ENCODE measurements at regions not wholly inside any gene's neighbourhood (a gene's known extent, or its start where the extent isn't known, plus 50 kb on each side); places are given as distances from the start of the nearest gene placed in this dataset.

DNA sequence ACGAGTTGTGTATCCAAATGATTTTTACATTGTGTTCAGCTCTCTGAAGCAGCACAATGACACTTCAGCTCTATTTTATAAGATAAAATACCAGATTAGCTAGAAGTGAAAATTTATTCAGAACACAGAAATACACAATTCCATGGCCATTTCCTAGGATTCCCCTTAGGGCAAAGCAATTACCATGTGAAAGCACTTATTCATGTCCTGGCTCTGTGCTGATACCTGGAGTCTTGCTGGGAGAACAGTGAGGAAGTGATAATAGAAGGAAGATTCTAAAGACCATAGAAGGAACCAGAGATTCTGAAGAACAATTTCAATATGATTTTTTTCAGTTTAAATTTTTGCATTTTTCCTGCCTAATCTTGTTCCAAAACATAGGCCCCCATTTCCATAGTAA lies 657.4 kb upstream of the ZWINT start:
- Histone ChIP-seq H3K36me3 (ENCODE audit: insufficient read depth, low read length) (no peaks in the 10 kb centered on the region), H3K9me2 (replicated peaks; ENCODE audit: insufficient read depth, low read length) (no peaks in the 10 kb centered on the region; the same call in 1 of the 2 replicates), H3K4me1 (ENCODE audit: low read length) (no peaks in the 10 kb centered on the region), H4K20me1 (ENCODE audit: insufficient read depth, low read depth, low read length) (no peaks in the 10 kb centered on the region), H3K79me2 (ENCODE audit: low read length) (no peaks in the 10 kb centered on the region), H3K4me3 (ENCODE audit: low read length) (no peak overlapping the region), H3K9me3 (ENCODE audit: low read length) (peaks cover 45% of the 10 kb centered on the region), H3K27me3 (ENCODE audit: low read length) (no peaks in the 10 kb centered on the region), H3K4me2 (ENCODE audit: low read depth, low read length, poor library complexity, severe bottlenecking) (no peak overlapping the region), H3K9ac (ENCODE audit: low read length) (no peak overlapping the region), H3K27ac (ENCODE audit: low read length) (no peak overlapping the region), H2AFZ (ENCODE audit: low read length) (no peak overlapping the region)
- no peak for DNase-seq

DNA sequence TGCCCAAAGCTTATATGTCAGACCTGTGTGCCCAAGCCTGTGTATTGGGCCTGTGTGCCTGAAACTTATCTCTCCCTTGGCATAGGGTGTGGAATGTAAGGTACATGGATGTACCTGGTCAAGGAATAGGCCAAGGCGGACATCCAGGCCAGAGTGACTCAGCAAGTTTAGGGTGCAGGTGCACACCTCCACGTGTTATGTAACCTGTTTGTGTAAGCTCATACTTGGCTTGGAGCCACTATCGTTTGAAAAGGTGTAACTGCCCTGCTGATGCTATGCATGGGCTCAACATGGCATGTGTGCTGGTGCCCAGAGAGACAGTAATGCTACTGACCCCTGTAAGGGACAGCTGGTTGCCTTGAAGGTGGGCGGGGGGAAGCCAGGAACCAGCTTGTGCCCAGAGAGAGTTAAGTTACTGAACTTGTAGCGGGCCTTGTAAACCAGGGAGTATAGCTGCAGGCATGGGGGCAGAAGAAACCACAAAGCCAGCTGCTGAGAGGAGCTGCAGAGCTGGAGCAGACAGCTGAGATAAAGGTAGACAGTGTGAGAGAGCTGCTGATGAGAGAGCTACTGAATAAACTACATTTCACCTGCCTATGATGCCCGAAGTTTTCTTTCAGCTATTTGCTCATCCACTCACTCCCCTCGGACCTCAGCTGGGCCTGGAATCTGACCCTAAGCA lies 656.4 kb upstream of the ZWINT start:
- Histone ChIP-seq H4K20me1 (ENCODE audit: insufficient read depth, low read depth, low read length) (no peaks in the 10 kb centered on the region), H3K4me3 (ENCODE audit: low read length) (no peak overlapping the region), H2AFZ (ENCODE audit: low read length) (no peak overlapping the region), H3K27me3 (ENCODE audit: low read length) (no peaks in the 10 kb centered on the region), H3K9me2 (replicated peaks; ENCODE audit: insufficient read depth, low read length) (no peaks in the 10 kb centered on the region; the same call in 1 of the 2 replicates), H3K36me3 (ENCODE audit: insufficient read depth, low read length) (no peaks in the 10 kb centered on the region), H3K9me3 (ENCODE audit: low read length) (peaks cover 41% of the 10 kb centered on the region), H3K9ac (ENCODE audit: low read length) (no peak overlapping the region), H3K4me2 (ENCODE audit: low read depth, low read length, poor library complexity, severe bottlenecking) (no peak overlapping the region), H3K79me2 (ENCODE audit: low read length) (no peaks in the 10 kb centered on the region), H3K4me1 (ENCODE audit: low read length) (no peaks in the 10 kb centered on the region), H3K27ac (ENCODE audit: low read length) (no peak overlapping the region)
- no peak for DNase-seq

DNA sequence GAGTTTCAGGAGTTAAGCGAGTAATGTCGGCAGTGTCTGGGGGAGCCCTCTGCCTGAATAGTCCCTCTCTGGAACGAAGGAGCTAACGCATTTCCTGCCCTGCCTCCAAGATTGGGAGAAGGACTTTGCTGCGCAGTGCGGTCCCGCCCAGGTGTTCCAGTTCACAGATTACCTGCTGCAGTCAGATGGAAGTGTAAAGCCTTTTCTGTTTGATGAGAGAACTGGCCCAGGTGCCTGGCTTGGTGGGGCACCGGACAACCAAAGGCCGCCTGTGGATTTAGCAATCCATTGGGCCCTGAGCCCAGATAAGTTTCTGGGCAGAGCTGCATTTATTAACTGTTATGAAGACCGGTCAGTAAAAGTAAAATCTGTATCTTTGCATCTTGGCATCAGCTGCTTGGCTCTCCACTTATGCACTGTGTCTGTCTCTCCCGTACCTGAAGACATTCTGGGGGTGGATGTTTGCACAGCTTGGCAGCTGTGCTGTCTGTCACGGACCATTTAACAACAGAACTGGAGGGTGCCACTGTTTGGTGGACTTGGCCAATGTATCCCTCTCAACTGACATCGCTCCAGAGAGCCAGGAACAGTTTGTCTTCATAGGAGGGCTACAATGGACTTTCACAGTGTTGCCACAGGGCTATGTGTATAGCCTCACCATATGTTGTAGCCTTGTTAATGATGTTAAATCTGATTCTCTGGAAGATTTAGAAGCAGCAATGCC lies 654.7 kb upstream of the ZWINT start:
- H3K36me3 ChIP-seq (ENCODE audit: insufficient read depth, low read length), result no peaks in the 10 kb centered on the region
- no peak overlapping the region for H3K9ac ChIP-seq (ENCODE audit: low read length)
- no peak overlapping the region for H3K4me2 ChIP-seq (ENCODE audit: low read depth, low read length, poor library complexity, severe bottlenecking)
- no peak overlapping the region for H3K27ac ChIP-seq (ENCODE audit: low read length)
- peaks cover 40% of the 10 kb centered on the region for H3K9me3 ChIP-seq (ENCODE audit: low read length)
- no peaks in the 10 kb centered on the region for H4K20me1 ChIP-seq (ENCODE audit: insufficient read depth, low read depth, low read length)
- no peaks in the 10 kb centered on the region for H3K4me1 ChIP-seq (ENCODE audit: low read length)
- H3K27me3 ChIP-seq (ENCODE audit: low read length), result no peaks in the 10 kb centered on the region
- DNase-seq, result no peak
- no peaks in the 10 kb centered on the region for H3K9me2 ChIP-seq (replicated peaks; ENCODE audit: insufficient read depth, low read length)
- no peak overlapping the region for H3K4me3 ChIP-seq (ENCODE audit: low read length)
- H2AFZ ChIP-seq (ENCODE audit: low read length), result no peak overlapping the region
- H3K79me2 ChIP-seq (ENCODE audit: low read length), result no peaks in the 10 kb centered on the region

DNA sequence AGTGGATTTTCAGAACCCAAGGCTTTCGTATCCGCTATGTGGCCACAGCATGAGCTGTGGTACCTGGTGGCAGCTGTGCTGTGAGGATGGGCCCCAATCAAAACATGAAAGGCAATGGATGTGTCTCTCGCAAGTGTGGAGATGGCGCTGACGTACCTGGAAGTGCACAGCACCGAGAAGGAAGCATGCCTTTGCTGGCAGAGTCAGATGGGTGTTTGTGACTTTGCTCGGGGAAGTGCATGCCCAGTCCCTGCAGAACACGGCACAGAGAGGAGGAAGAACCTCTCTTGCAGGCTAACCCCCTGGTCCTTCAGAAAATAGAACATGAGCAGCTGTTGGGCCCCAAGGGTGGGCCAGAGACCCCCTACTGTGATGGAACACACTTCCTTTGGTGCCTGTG lies 654.1 kb upstream of the ZWINT start:
- Histone ChIP-seq H3K9ac (ENCODE audit: low read length) (no peak overlapping the region), H3K4me1 (ENCODE audit: low read length) (no peaks in the 10 kb centered on the region), H3K4me2 (ENCODE audit: low read depth, low read length, poor library complexity, severe bottlenecking) (no peak overlapping the region), H3K36me3 (ENCODE audit: insufficient read depth, low read length) (no peaks in the 10 kb centered on the region), H3K4me3 (ENCODE audit: low read length) (no peak overlapping the region), H3K27ac (ENCODE audit: low read length) (no peak overlapping the region), H3K27me3 (ENCODE audit: low read length) (no peaks in the 10 kb centered on the region), H3K9me2 (replicated peaks; ENCODE audit: insufficient read depth, low read length) (no peaks in the 10 kb centered on the region), H3K9me3 (ENCODE audit: low read length) (peaks cover 43% of the 10 kb centered on the region), H4K20me1 (ENCODE audit: insufficient read depth, low read depth, low read length) (no peaks in the 10 kb centered on the region), H2AFZ (ENCODE audit: low read length) (no peak overlapping the region), H3K79me2 (ENCODE audit: low read length) (no peaks in the 10 kb centered on the region)
- no peak for DNase-seq

DNA sequence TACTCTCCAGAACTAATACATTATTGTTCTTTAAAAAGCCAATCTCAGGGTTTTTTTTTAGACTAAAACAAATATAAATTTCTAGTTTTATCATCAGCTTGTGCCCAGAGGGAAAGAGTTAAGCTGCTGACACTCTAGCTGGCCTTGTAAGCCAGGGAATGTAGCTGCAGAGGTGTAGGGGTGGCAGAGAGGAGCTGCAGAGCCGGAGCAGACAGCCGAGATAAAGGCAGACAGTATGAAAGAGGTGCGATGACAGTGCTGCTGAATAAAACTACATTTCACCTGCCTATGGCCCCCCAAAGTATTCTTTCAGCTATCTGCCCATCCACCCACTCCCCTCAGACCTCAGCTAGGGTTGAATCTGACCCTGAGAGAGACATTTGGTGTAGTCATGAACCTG lies 653.7 kb upstream of the ZWINT start:
- H3K9ac ChIP-seq (ENCODE audit: low read length), result no peak overlapping the region
- no peaks in the 10 kb centered on the region for H3K9me2 ChIP-seq (replicated peaks; ENCODE audit: insufficient read depth, low read length)
- no peak for DNase-seq
- H2AFZ ChIP-seq (ENCODE audit: low read length), result no peak overlapping the region
- H3K4me2 ChIP-seq (ENCODE audit: low read depth, low read length, poor library complexity, severe bottlenecking), result no peak overlapping the region
- H3K4me1 ChIP-seq (ENCODE audit: low read length), result no peaks in the 10 kb centered on the region
- H3K79me2 ChIP-seq (ENCODE audit: low read length), result no peaks in the 10 kb centered on the region
- no peaks in the 10 kb centered on the region for H3K36me3 ChIP-seq (ENCODE audit: insufficient read depth, low read length)
- no peak overlapping the region for H3K4me3 ChIP-seq (ENCODE audit: low read length)
- no peak overlapping the region for H3K27ac ChIP-seq (ENCODE audit: low read length)
- peaks cover 42% of the 10 kb centered on the region for H3K9me3 ChIP-seq (ENCODE audit: low read length)
- no peaks in the 10 kb centered on the region for H4K20me1 ChIP-seq (ENCODE audit: insufficient read depth, low read depth, low read length)
- H3K27me3 ChIP-seq (ENCODE audit: low read length), result no peaks in the 10 kb centered on the region

DNA sequence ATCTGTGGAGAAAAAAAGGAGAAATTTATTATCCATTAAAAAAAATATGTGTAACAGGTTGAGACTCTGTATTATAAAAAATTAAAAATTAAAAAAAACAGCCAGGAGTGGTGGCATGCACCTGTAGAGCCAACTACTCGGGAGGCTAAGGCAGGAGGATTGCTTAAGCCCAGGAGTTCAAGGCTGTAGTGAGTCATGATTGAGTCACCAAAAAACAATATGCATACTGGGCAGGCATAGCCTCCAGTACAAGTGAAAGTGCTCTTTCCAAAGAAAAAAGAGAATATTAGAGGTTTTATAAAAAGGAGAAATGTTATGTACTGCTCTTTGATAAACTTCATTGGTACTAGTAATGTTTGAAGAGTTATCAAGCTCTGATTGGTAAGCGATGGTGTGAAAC lies 647.1 kb upstream of the ZWINT start:
- H2AFZ ChIP-seq (ENCODE audit: low read length), result no peak overlapping the region
- no peaks in the 10 kb centered on the region for H3K9me2 ChIP-seq (replicated peaks; ENCODE audit: insufficient read depth, low read length)
- H3K79me2 ChIP-seq (ENCODE audit: low read length), result no peaks in the 10 kb centered on the region
- H3K4me3 ChIP-seq (ENCODE audit: low read length), result no peak overlapping the region
- no peak for DNase-seq
- no peak overlapping the region for H3K4me2 ChIP-seq (ENCODE audit: low read depth, low read length, poor library complexity, severe bottlenecking)
- peaks cover 31% of the 10 kb centered on the region for H3K9me3 ChIP-seq (ENCODE audit: low read length)
- H3K27me3 ChIP-seq (ENCODE audit: low read length), result no peaks in the 10 kb centered on the region
- no peak overlapping the region for H3K27ac ChIP-seq (ENCODE audit: low read length)
- H4K20me1 ChIP-seq (ENCODE audit: insufficient read depth, low read depth, low read length), result no peaks in the 10 kb centered on the region
- H3K4me1 ChIP-seq (ENCODE audit: low read length), result no peaks in the 10 kb centered on the region
- H3K36me3 ChIP-seq (ENCODE audit: insufficient read depth, low read length), result no peaks in the 10 kb centered on the region
- H3K9ac ChIP-seq (ENCODE audit: low read length), result no peak overlapping the region

DNA sequence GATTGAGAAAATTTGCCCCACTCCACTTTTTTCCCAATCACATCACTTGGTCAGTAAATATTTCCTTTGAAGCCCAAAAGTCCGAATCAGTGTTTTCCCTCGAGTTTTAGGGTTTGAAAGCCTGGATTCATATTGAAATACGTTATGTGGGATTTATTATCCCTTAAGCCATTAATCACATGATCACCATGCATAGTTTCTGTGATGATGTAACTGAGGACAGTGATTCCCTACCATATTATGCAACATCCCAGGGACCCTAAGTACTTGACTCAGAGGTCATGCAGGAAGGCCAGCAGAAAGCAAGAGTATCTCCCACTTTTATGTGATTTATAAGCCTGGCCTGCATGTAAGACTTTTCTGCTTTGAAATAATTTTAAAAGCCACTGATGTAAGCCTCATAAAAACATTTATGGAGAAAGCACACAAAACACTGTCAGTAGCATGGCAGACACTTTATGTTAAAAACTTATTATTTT lies 630.6 kb upstream of the ZWINT start:
- H3K4me3 ChIP-seq (ENCODE audit: low read length), result no peak overlapping the region
- H3K27me3 ChIP-seq (ENCODE audit: low read length), result no peaks in the 10 kb centered on the region
- no peaks in the 10 kb centered on the region for H3K4me1 ChIP-seq (ENCODE audit: low read length)
- no peak overlapping the region for H2AFZ ChIP-seq (ENCODE audit: low read length)
- H3K9me3 ChIP-seq (ENCODE audit: low read length), result peaks cover 24% of the 10 kb centered on the region
- H4K20me1 ChIP-seq (ENCODE audit: insufficient read depth, low read depth, low read length), result no peaks in the 10 kb centered on the region
- H3K9ac ChIP-seq (ENCODE audit: low read length), result no peak overlapping the region
- no peaks in the 10 kb centered on the region for H3K79me2 ChIP-seq (ENCODE audit: low read length)
- H3K9me2 ChIP-seq (replicated peaks; ENCODE audit: insufficient read depth, low read length), result no peaks in the 10 kb centered on the region
- H3K36me3 ChIP-seq (ENCODE audit: insufficient read depth, low read length), result no peaks in the 10 kb centered on the region
- DNase-seq, result no peak
- H3K4me2 ChIP-seq (ENCODE audit: low read depth, low read length, poor library complexity, severe bottlenecking), result no peak overlapping the region
- H3K27ac ChIP-seq (ENCODE audit: low read length), result no peak overlapping the region

DNA sequence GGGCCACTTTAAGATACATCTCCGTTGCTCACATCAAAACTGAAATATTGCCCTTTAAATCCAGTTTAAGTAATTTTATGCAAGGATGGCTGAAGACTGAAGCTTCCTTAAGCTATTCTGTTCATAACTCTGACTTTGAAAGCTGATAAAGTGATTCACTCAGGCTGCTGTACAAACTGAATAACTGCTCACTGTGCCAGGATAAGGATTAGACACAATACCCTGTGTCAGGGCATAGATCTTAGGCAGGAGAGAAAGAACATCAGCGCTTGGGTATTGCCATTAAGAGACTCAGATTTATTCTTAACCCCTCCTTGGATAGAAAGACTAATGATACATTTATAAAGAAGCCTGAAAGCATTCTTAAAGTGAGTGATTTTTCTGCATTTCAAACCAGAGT lies 614.5 kb upstream of the ZWINT start:
- no peak overlapping the region for H2AFZ ChIP-seq (ENCODE audit: low read length)
- no peaks in the 10 kb centered on the region for H3K36me3 ChIP-seq (ENCODE audit: insufficient read depth, low read length)
- no peaks in the 10 kb centered on the region for H4K20me1 ChIP-seq (ENCODE audit: insufficient read depth, low read depth, low read length)
- no peaks in the 10 kb centered on the region for H3K9me2 ChIP-seq (replicated peaks; ENCODE audit: insufficient read depth, low read length)
- no peak overlapping the region for H3K27ac ChIP-seq (ENCODE audit: low read length)
- H3K9ac ChIP-seq (ENCODE audit: low read length), result no peak overlapping the region
- no peak overlapping the region for H3K4me2 ChIP-seq (ENCODE audit: low read depth, low read length, poor library complexity, severe bottlenecking)
- H3K4me3 ChIP-seq (ENCODE audit: low read length), result no peak overlapping the region
- no peaks in the 10 kb centered on the region for H3K4me1 ChIP-seq (ENCODE audit: low read length)
- H3K79me2 ChIP-seq (ENCODE audit: low read length), result no peaks in the 10 kb centered on the region
- peaks cover 40% of the 10 kb centered on the region for H3K9me3 ChIP-seq (ENCODE audit: low read length)
- DNase-seq, result no peak
- H3K27me3 ChIP-seq (ENCODE audit: low read length), result no peaks in the 10 kb centered on the region
